Endothelial cell of umbilical vein (primary cell): ENCODE measurements at regions not wholly inside any gene's neighbourhood (a gene's known extent, or its start where the extent isn't known, plus 50 kb on each side); places are given as distances from the start of the nearest gene placed in this dataset.

Experiments used
- CTCF ChIP-seq, 2 donors: IDR thresholded peaks; 1 replicate in 1 of 2; 2 replicates in 1 of 2; pipeline ENCODE4 v1.5.1; 2011; ENCODE audit warnings: low read length in 2 of 2, mild to moderate bottlenecking in 2 of 2, moderate library complexity in 2 of 2, control low read depth in 1 of 2, inconsistent platforms in 1 of 2, low read depth in 1 of 2; ENCODE audit not compliant: insufficient read depth in 1 of 2; ENCODE audit errors: extremely low read depth in 1 of 2
- EZH2 ChIP-seq: IDR thresholded peaks from 2 replicates; pipeline ENCODE4 v1.6.1; 2012; ENCODE audit warnings: borderline replicate concordance, low read depth, mild to moderate bottlenecking, moderate library complexity, low read length, inconsistent platforms; ENCODE audit not compliant: severe bottlenecking
- FOS ChIP-seq: IDR thresholded peaks from 2 replicates; pipeline ENCODE4 v1.6.1; 2011; ENCODE audit warnings: mild to moderate bottlenecking, low read length, moderate library complexity, borderline replicate concordance; ENCODE audit not compliant: insufficient read depth
- MYC ChIP-seq: IDR thresholded peaks from one replicate; pipeline ENCODE4 v1.6.1; 2011; ENCODE audit warnings: mild to moderate bottlenecking, low read depth, low read length
- POLR2A ChIP-seq: IDR thresholded peaks from 2 replicates; pipeline ENCODE4 v1.6.1; 2012; ENCODE audit warnings: low read depth, mild to moderate bottlenecking, control low read depth, low read length
- POLR2AphosphoS5 ChIP-seq: IDR thresholded peaks from 2 replicates; pipeline ENCODE4 v1.6.1; 2012; ENCODE audit warnings: low read depth, mild to moderate bottlenecking, control low read depth, low read length, moderate library complexity; ENCODE audit not compliant: insufficient read depth

- TF ChIP-seq CTCF (IDR thresholded peaks at IDR 0.05; ENCODE audit: extremely low read depth in 1 of 2, insufficient read depth in 1 of 2, low read depth in 1 of 2, low read length in 2 of 2) (no peak), EZH2 (no peak), MYC (no peak), POLR2AphosphoS5 (no peak), POLR2A (no peak), FOS (no peak)
Measured at GRCh38 chr4:14532436-14532835, 469.8 kb upstream of the CPEB2 start.
